HEK293 (cell line): ENCODE measurements at regions not wholly inside any gene's neighbourhood (a gene's known extent, or its start where the extent isn't known, plus 50 kb on each side); places are given as distances from the start of the nearest gene placed in this dataset.

Experiments
- GLIS1 ChIP-seq: fragments of 450-650 bp; formaldehyde crosslinking; IDR thresholded peaks from 2 replicates; pipeline ENCODE4 v1.5.1; 2016; ENCODE audit warnings: missing biosample characterization, missing genetic modification characterization
- SP2 ChIP-seq: fragments of 450-650 bp; formaldehyde crosslinking; IDR thresholded peaks from 2 replicates; pipeline ENCODE4 v1.5.1; 2016; ENCODE audit warnings: missing biosample characterization, missing genetic modification characterization
- ZFP37 ChIP-seq: fragments of 450-650 bp; formaldehyde crosslinking; IDR thresholded peaks from 2 replicates; pipeline ENCODE4 v1.5.1; 2016; ENCODE audit warnings: missing biosample characterization, missing genetic modification characterization
- ZNF133 ChIP-seq: fragments of 450-650 bp; formaldehyde crosslinking; IDR thresholded peaks from 2 replicates; pipeline ENCODE4 v1.5.1; 2016; ENCODE audit warnings: missing biosample characterization, missing genetic modification characterization
- TF ChIP-seq, protein P1 (sequence below): fragments of 450-650 bp; formaldehyde crosslinking; IDR thresholded peaks from 2 replicates; pipeline ENCODE4 v1.5.1; 2016; ENCODE audit warnings: missing biosample characterization, missing genetic modification characterization
- TF ChIP-seq, protein P2 (sequence below): fragments of 450-650 bp; formaldehyde crosslinking; IDR thresholded peaks from 2 replicates; pipeline ENCODE4 v1.5.1; 2016; ENCODE audit warnings: missing biosample characterization, missing genetic modification characterization
- TF ChIP-seq, protein P3 (sequence below): fragments of 450-650 bp; formaldehyde crosslinking; IDR thresholded peaks from 2 replicates; pipeline ENCODE4 v1.5.1; 2016; ENCODE audit warnings: missing biosample characterization, missing genetic modification characterization
- TF ChIP-seq, protein P4 (sequence below): IDR thresholded peaks from 2 replicates; pipeline ENCODE4 v1.6.1; 2011; ENCODE audit warnings: mild to moderate bottlenecking, low read depth, low read length, borderline replicate concordance
- TF ChIP-seq, protein P5 (sequence below): fragments of 450-650 bp; formaldehyde crosslinking; IDR thresholded peaks from 2 replicates; pipeline ENCODE4 v1.5.1; 2016; ENCODE audit warnings: missing biosample characterization, missing genetic modification characterization, low read depth
- TF ChIP-seq, protein P6 (sequence below): fragments of 450-650 bp; formaldehyde crosslinking; conservative IDR thresholded peaks from 2 replicates; pipeline ENCODE4 v1.5.1; 2016; ENCODE audit warnings: low read depth, missing biosample characterization, missing genetic modification characterization

DNA sequence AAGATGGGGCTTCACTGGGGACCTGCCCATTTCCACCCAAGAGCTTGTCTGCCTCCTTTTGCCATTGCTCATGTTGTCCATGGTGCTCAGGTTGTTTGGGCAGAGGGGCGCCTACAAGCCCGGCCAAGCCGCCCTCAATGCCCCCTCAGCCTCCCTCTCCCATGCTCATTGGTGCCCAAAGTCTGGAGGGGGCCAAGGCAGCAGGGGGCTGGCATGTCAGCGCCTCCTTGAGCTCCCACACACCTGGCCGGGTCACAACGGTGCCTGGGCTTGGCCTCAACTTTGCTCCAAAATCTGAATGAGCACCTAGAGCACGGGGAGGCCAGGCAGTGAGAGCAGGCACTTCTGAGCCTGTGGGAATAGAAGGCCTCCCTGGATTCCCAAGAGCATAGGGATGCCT, 1598.8 kb downstream of the PCDH7 start:
- no peak for TF ChIP-seq GLIS1 (tag by site-specific recombination)
- TF ChIP-seq, protein P1, sequence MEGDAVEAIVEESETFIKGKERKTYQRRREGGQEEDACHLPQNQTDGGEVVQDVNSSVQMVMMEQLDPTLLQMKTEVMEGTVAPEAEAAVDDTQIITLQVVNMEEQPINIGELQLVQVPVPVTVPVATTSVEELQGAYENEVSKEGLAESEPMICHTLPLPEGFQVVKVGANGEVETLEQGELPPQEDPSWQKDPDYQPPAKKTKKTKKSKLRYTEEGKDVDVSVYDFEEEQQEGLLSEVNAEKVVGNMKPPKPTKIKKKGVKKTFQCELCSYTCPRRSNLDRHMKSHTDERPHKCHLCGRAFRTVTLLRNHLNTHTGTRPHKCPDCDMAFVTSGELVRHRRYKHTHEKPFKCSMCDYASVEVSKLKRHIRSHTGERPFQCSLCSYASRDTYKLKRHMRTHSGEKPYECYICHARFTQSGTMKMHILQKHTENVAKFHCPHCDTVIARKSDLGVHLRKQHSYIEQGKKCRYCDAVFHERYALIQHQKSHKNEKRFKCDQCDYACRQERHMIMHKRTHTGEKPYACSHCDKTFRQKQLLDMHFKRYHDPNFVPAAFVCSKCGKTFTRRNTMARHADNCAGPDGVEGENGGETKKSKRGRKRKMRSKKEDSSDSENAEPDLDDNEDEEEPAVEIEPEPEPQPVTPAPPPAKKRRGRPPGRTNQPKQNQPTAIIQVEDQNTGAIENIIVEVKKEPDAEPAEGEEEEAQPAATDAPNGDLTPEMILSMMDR (tag by site-specific recombination), result no peak
- TF ChIP-seq, protein P2, sequence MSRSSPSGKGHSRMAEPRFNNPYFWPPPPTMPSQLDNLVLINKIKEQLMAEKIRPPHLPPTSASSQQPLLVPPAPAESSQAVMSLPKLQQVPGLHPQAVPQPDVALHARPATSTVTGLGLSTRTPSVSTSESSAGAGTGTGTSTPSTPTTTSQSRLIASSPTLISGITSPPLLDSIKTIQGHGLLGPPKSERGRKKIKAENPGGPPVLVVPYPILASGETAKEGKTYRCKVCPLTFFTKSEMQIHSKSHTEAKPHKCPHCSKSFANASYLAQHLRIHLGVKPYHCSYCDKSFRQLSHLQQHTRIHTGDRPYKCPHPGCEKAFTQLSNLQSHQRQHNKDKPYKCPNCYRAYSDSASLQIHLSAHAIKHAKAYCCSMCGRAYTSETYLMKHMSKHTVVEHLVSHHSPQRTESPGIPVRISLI (tag by site-specific recombination), result no peak
- TF ChIP-seq, protein P3, sequence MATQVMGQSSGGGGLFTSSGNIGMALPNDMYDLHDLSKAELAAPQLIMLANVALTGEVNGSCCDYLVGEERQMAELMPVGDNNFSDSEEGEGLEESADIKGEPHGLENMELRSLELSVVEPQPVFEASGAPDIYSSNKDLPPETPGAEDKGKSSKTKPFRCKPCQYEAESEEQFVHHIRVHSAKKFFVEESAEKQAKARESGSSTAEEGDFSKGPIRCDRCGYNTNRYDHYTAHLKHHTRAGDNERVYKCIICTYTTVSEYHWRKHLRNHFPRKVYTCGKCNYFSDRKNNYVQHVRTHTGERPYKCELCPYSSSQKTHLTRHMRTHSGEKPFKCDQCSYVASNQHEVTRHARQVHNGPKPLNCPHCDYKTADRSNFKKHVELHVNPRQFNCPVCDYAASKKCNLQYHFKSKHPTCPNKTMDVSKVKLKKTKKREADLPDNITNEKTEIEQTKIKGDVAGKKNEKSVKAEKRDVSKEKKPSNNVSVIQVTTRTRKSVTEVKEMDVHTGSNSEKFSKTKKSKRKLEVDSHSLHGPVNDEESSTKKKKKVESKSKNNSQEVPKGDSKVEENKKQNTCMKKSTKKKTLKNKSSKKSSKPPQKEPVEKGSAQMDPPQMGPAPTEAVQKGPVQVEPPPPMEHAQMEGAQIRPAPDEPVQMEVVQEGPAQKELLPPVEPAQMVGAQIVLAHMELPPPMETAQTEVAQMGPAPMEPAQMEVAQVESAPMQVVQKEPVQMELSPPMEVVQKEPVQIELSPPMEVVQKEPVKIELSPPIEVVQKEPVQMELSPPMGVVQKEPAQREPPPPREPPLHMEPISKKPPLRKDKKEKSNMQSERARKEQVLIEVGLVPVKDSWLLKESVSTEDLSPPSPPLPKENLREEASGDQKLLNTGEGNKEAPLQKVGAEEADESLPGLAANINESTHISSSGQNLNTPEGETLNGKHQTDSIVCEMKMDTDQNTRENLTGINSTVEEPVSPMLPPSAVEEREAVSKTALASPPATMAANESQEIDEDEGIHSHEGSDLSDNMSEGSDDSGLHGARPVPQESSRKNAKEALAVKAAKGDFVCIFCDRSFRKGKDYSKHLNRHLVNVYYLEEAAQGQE (tag by site-specific recombination), result no peak
- TF ChIP-seq, protein P4, sequence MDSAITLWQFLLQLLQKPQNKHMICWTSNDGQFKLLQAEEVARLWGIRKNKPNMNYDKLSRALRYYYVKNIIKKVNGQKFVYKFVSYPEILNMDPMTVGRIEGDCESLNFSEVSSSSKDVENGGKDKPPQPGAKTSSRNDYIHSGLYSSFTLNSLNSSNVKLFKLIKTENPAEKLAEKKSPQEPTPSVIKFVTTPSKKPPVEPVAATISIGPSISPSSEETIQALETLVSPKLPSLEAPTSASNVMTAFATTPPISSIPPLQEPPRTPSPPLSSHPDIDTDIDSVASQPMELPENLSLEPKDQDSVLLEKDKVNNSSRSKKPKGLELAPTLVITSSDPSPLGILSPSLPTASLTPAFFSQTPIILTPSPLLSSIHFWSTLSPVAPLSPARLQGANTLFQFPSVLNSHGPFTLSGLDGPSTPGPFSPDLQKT, result no peak
- no peak for TF ChIP-seq ZFP37 (tag by site-specific recombination)
- TF ChIP-seq SP2 (tag by site-specific recombination), result no peak
- no peak for TF ChIP-seq ZNF133 (tag by site-specific recombination)
- TF ChIP-seq, protein P5, sequence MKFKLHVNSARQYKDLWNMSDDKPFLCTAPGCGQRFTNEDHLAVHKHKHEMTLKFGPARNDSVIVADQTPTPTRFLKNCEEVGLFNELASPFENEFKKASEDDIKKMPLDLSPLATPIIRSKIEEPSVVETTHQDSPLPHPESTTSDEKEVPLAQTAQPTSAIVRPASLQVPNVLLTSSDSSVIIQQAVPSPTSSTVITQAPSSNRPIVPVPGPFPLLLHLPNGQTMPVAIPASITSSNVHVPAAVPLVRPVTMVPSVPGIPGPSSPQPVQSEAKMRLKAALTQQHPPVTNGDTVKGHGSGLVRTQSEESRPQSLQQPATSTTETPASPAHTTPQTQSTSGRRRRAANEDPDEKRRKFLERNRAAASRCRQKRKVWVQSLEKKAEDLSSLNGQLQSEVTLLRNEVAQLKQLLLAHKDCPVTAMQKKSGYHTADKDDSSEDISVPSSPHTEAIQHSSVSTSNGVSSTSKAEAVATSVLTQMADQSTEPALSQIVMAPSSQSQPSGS (tag by site-specific recombination), result no peak
- TF ChIP-seq, protein P6, sequence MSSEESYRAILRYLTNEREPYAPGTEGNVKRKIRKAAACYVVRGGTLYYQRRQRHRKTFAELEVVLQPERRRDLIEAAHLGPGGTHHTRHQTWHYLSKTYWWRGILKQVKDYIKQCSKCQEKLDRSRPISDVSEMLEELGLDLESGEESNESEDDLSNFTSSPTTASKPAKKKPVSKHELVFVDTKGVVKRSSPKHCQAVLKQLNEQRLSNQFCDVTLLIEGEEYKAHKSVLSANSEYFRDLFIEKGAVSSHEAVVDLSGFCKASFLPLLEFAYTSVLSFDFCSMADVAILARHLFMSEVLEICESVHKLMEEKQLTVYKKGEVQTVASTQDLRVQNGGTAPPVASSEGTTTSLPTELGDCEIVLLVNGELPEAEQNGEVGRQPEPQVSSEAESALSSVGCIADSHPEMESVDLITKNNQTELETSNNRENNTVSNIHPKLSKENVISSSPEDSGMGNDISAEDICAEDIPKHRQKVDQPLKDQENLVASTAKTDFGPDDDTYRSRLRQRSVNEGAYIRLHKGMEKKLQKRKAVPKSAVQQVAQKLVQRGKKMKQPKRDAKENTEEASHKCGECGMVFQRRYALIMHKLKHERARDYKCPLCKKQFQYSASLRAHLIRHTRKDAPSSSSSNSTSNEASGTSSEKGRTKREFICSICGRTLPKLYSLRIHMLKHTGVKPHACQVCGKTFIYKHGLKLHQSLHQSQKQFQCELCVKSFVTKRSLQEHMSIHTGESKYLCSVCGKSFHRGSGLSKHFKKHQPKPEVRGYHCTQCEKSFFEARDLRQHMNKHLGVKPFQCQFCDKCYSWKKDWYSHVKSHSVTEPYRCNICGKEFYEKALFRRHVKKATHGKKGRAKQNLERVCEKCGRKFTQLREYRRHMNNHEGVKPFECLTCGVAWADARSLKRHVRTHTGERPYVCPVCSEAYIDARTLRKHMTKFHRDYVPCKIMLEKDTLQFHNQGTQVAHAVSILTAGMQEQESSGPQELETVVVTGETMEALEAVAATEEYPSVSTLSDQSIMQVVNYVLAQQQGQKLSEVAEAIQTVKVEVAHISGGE (tag by site-specific recombination), result no peak
